ENCODE measurements at regions not wholly inside any gene's neighbourhood (a gene's known extent, or its start where the extent isn't known, plus 50 kb on each side); places are given as distances from the start of the nearest gene placed in this dataset.

- no peak for TF ChIP-seq E4F1 (CRISPR knock-in tag; IDR thresholded peaks at IDR 0.05; ENCODE audit: borderline replicate concordance)
- TF ChIP-seq HDAC8 (tag; IDR thresholded peaks at IDR 0.05): no peak; the same call in 1 of the 2 replicates
- no peak for TF ChIP-seq TRIM25 (IDR thresholded peaks at IDR 0.05; ENCODE audit: borderline replicate concordance)
- no peak for TF ChIP-seq ZC3H11A (IDR thresholded peaks at IDR 0.05; ENCODE audit: low read depth, low read length)
- TF ChIP-seq ZNF197 (CRISPR knock-in tag; IDR thresholded peaks at IDR 0.05; ENCODE audit: low read depth): no peak
- no peak for TF ChIP-seq ZNF280A (IDR thresholded peaks at IDR 0.05; ENCODE audit: low read depth, partially characterized antibody)
- no peak for TF ChIP-seq ATF2 (CRISPR knock-in tag; IDR thresholded peaks at IDR 0.05)
- TF ChIP-seq RBBP5 (IDR thresholded peaks at IDR 0.05; ENCODE audit: borderline replicate concordance, insufficient read depth, low read length, poor library complexity, severe bottlenecking): no peak
- TF ChIP-seq ZNF3 (CRISPR knock-in tag; IDR thresholded peaks at IDR 0.05): no peak
- TF ChIP-seq ATF3 (IDR thresholded peaks at IDR 0.05): peak; percentile 98
- TF ChIP-seq ATF3 (CRISPR knock-in tag; conservative IDR thresholded peaks at IDR 0.05): peak; percentile 62; the same call in 1 of the 2 replicates
- no peak for TF ChIP-seq ATF1 (CRISPR knock-in tag; IDR thresholded peaks at IDR 0.05)
- TF ChIP-seq ATF1 (tag; IDR thresholded peaks at IDR 0.05): peak; percentile 51; the same call in 1 of the 2 replicates
- no peak for TF ChIP-seq ILK (tag; IDR thresholded peaks at IDR 0.05; ENCODE audit: borderline replicate concordance, low read depth)
- no peak for TF ChIP-seq RBM22 (IDR thresholded peaks at IDR 0.05; ENCODE audit: low read depth, low read length, poor library complexity, severe bottlenecking)
- no peak for TF ChIP-seq HMG20B (CRISPR knock-in tag; IDR thresholded peaks at IDR 0.05)
- no peak for TF ChIP-seq PTTG1 (tag; IDR thresholded peaks at IDR 0.05; ENCODE audit: low read depth)
- TF ChIP-seq RBM14 (IDR thresholded peaks at IDR 0.05; ENCODE audit: borderline replicate concordance, insufficient read depth, low read depth, low read length): no peak
- no peak for TF ChIP-seq ZNF121 (CRISPR knock-in tag; conservative IDR thresholded peaks at IDR 0.05)
- TF ChIP-seq SNIP1 (IDR thresholded peaks at IDR 0.05; ENCODE audit: low read depth): no peak
Observed at GRCh38 chr6:119627908-119628669, 278.5 kb upstream of the MAN1A1 start (continued).
